ENCODE measurements at regions not wholly inside any gene's neighbourhood (a gene's known extent, or its start where the extent isn't known, plus 50 kb on each side); places are given as distances from the start of the nearest gene placed in this dataset.
"Not testable (repeated sequence)": the region's sequence is repeated elsewhere in the genome, so short reads cannot be mapped to it uniquely, and the experiment has no call there.

- Histone ChIP-seq H3K9me3 (no peaks in the 10 kb centered on the region), H3K27ac (no peak overlapping the region), H3K36me3 (no peaks in the 10 kb centered on the region), H3K4me1 (no peaks in the 10 kb centered on the region), H3K4me3 (no peak overlapping the region), H3K27me3 (no peaks in the 10 kb centered on the region)
- DNase-seq (ENCODE audit: low spot score in 2 of 2), result no peak
- 63% methylated on average over 2 of the region's 2 CpGs for WGBS
- TF ChIP-seq EP300 (IDR thresholded peaks at IDR 0.05), result no peak
- no peak for TF ChIP-seq POLR2AphosphoS5 (IDR thresholded peaks at IDR 0.05)
- no peak for TF ChIP-seq POLR2A (IDR thresholded peaks at IDR 0.05)
- TF ChIP-seq CTCF (IDR thresholded peaks at IDR 0.05), result no peak
Observed at GRCh38 chr5:2355859-2356258, 395.6 kb downstream of the IRX2 start.

GRCh38 chr5:2353871-2354440 lies 397.5 kb downstream of the IRX2 start:
- no peak overlapping the region for H3K27ac ChIP-seq
- no peaks in the 10 kb centered on the region for H3K36me3 ChIP-seq
- WGBS, result 96% methylated on average over 5 of the region's 10 CpGs
- no peak for DNase-seq (ENCODE audit: low spot score in 2 of 2)
- no peaks in the 10 kb centered on the region for H3K9me3 ChIP-seq
- TF ChIP-seq POLR2A (IDR thresholded peaks at IDR 0.05) (no peak), CTCF (IDR thresholded peaks at IDR 0.05) (no peak), POLR2AphosphoS5 (IDR thresholded peaks at IDR 0.05) (no peak), EP300 (IDR thresholded peaks at IDR 0.05) (no peak)
- H3K27me3 ChIP-seq, result no peaks in the 10 kb centered on the region
- H3K4me3 ChIP-seq, result no peak overlapping the region
- no peaks in the 10 kb centered on the region for H3K4me1 ChIP-seq

- Histone ChIP-seq H3K4me3 (no peak overlapping the region), H3K36me3 (no peaks in the 10 kb centered on the region), H3K27me3 (no peaks in the 10 kb centered on the region), H3K27ac (no peak overlapping the region), H3K9me3 (no peaks in the 10 kb centered on the region), H3K4me1 (no peaks in the 10 kb centered on the region)
- DNase-seq (ENCODE audit: low spot score in 2 of 2), result no peak
- TF ChIP-seq POLR2A (IDR thresholded peaks at IDR 0.05) (no peak), CTCF (IDR thresholded peaks at IDR 0.05) (no peak), POLR2AphosphoS5 (IDR thresholded peaks at IDR 0.05) (no peak), EP300 (IDR thresholded peaks at IDR 0.05) (no peak)
- WGBS, result 85% methylated on average over 5 of the region's 5 CpGs
Observed at GRCh38 chr5:2353211-2353610, 398.3 kb downstream of the IRX2 start.

- 91% methylated on average over 12 of the region's 12 CpGs for WGBS
- Histone ChIP-seq H3K27ac (no peak overlapping the region), H3K4me1 (no peaks in the 10 kb centered on the region), H3K36me3 (no peaks in the 10 kb centered on the region), H3K27me3 (no peaks in the 10 kb centered on the region), H3K9me3 (peaks cover under 1% of the 10 kb centered on the region), H3K4me3 (no peak overlapping the region)
- TF ChIP-seq CTCF (IDR thresholded peaks at IDR 0.05), result no peak
- TF ChIP-seq POLR2AphosphoS5 (IDR thresholded peaks at IDR 0.05), result no peak
- TF ChIP-seq POLR2A (IDR thresholded peaks at IDR 0.05), result no peak
- no peak for TF ChIP-seq EP300 (IDR thresholded peaks at IDR 0.05)
- DNase-seq (ENCODE audit: low spot score in 2 of 2), result no peak
Observed at GRCh38 chr5:2352101-2352861, 399.2 kb downstream of the IRX2 start.

DNA sequence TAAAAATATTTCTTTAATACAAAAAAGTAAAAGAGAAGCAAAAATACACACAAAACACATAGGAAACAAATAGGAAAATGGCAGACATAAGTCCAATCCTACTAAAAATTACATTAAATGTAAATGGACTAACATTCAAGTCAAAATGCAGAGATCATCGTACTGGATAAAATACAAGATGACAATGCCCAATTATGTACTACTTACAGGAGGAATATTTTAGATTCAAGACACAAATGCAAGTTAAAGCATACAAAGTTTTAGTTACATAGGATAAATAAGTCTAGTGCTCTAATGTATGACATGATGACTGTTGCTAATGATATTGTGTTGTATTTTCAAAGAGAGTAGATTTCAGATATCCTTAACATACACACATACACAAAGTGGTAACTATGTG lies 401.7 kb downstream of the IRX2 start:
- 100% methylated on average over 1 of the region's 1 CpG for WGBS
- not testable (repeated sequence) for H3K4me1 ChIP-seq; H3K9me3 ChIP-seq; H3K27me3 ChIP-seq; H3K27ac ChIP-seq; H3K4me3 ChIP-seq; H3K36me3 ChIP-seq; DNase-seq (ENCODE audit: low spot score in 2 of 2)

All from suprapubic skin (tissue), 4 donors.